ENCODE measurements at regions not wholly inside any gene's neighbourhood (a gene's known extent, or its start where the extent isn't known, plus 50 kb on each side); places are given as distances from the start of the nearest gene placed in this dataset.

- TF ChIP-seq REST (IDR thresholded peaks at IDR 0.05; ENCODE audit: low read depth) (no peak), CEBPB (IDR thresholded peaks at IDR 0.05) (no peak), EP300 (IDR thresholded peaks at IDR 0.05; ENCODE audit: borderline replicate concordance) (no peak), TEAD4 (IDR thresholded peaks at IDR 0.05) (no peak), YY1 (IDR thresholded peaks at IDR 0.05; ENCODE audit: low read depth) (no peak), CREB1 (IDR thresholded peaks at IDR 0.05; ENCODE audit: low read depth) (no peak), FOXM1 (IDR thresholded peaks at IDR 0.05; ENCODE audit: borderline replicate concordance, low read depth) (no peak), TCF12 (IDR thresholded peaks at IDR 0.05; ENCODE audit: low read depth) (no peak)
Measured at GRCh38 chr9:124134526-124134925, 123.0 kb downstream of the LHX2 start.
